NCI-H2107 treated with DMSO at 0.1 percent for 48 hours (cell line): ENCODE measurements at regions not wholly inside any gene's neighbourhood (a gene's known extent, or its start where the extent isn't known, plus 50 kb on each side); places are given as distances from the start of the nearest gene placed in this dataset.
"Not testable (repeated sequence)": the region's sequence is repeated elsewhere in the genome, so short reads cannot be mapped to it uniquely, and the experiment has no call there.

Experiments
- DNase-seq: peaks from one replicate; lab custom pipeline; 2025; ENCODE audit not compliant: unreplicated experiment; lab: John Stamatoyannopoulos, UW

DNA sequence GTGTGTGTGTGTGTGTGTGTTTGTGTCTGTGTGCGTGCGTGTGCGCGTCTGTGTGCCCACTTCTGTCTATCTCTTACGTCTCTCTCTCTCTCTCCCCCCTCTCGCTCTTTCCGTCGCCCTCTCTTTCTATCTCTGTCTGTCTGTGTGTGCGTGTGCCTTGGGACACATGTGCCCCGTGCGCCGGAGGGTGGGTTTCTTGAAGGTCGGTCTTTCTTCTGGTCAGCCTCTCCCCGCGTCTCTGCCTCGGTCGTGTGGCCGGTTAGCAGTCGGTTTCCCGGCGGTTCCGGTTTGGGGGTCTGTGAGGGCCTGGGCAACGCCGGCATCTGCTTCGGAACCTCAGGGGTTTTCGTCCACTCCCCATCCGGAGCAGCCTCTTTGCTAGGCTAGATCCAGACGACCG lies 1423.6 kb upstream of the PCDH10 start:
- DNase-seq = not testable (repeated sequence)

- DNase-seq = not testable (repeated sequence)
These were observed 1422.2 kb upstream of the PCDH10 start for GRCh38 chr4:131726940-131727339.

- not testable (repeated sequence) for DNase-seq
These were observed 1421.7 kb upstream of the PCDH10 start for GRCh38 chr4:131727418-131727817.

GRCh38 chr4:131729205-131729604 lies 1419.9 kb upstream of the PCDH10 start:
- DNase-seq = not testable (repeated sequence)

- DNase-seq = not testable (repeated sequence)
These were observed 1419.2 kb upstream of the PCDH10 start for GRCh38 chr4:131729716-131730398.

GRCh38 chr4:131730574-131730973 lies 1418.5 kb upstream of the PCDH10 start:
- DNase-seq = not testable (repeated sequence)

GRCh38 chr4:131732034-131732630 lies 1417.0 kb upstream of the PCDH10 start:
- not testable (repeated sequence) for DNase-seq

- DNase-seq = not testable (repeated sequence)
These were observed 1414.8 kb upstream of the PCDH10 start for GRCh38 chr4:131734321-131734720.

DNA sequence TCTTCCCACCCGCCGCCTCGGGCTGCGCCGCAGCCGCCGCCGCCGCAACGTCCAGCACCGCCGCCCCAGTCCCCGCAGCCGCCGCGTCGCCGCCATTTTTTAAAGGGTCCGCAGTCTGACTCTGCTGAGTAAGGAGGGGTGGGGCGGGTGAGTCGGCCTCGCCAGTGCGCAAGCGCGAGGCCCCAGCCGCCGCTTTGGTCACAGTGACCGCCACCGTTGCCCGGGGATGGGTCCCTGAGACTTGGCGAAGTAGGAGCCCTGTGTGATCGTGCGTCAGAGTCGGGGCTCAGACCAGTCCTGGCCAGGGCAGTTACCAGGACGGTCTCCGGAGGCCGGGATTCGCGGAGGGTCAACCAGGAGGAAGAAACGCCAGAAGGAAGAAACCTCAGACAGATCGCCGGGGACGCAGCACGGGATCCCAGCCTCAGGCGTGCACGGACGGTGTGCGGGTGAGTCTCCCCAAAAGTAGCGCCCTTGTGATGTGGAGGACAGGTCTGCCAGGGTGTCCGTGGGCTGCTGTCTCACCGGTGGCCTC lies 1414.2 kb upstream of the PCDH10 start:
- not testable (repeated sequence) for DNase-seq

DNA sequence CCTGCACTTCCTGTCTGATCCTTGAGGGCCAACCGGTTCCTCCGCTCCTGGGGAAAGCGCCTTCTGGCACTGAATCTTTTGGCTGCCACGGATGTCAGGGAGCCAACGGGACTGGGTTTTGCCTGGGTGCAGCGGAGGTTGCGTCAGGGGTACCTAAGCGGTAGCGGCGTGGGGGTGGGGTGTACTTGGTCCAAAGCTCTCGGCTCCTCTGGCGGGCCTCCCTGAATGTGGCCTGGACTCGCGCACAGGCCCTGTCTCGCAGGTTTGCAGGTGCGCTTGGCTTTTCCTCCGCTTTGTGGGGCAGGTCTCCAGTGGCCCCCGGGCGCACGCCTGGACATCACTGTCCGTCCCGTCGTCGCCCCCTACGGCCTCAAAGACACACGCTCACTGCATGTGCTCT lies 1410.1 kb upstream of the PCDH10 start:
- not testable (repeated sequence) for DNase-seq

DNA sequence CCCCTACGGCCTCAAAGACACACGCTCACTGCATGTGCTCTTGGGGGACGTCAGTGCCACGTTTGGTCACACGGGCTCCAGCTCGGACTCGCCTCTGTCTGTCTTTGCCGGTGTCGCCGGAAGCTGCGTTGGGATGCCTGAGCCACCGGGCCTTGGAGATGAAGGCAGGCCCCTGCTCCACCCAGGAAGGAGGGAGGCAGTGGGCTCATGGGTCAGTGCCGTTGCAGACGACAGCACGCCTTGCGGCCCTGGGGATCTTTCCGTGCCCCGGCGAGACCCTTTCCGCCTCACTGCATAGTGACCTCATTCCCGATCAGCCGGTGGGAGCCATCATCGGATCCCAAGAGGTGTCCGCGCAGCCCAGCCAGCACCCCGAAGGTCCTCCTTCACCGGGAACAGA lies 1407.3 kb upstream of the PCDH10 start:
- not testable (repeated sequence) for DNase-seq

- DNase-seq = not testable (repeated sequence)
These were observed 1406.4 kb upstream of the PCDH10 start for GRCh38 chr4:131742536-131743205.

DNA sequence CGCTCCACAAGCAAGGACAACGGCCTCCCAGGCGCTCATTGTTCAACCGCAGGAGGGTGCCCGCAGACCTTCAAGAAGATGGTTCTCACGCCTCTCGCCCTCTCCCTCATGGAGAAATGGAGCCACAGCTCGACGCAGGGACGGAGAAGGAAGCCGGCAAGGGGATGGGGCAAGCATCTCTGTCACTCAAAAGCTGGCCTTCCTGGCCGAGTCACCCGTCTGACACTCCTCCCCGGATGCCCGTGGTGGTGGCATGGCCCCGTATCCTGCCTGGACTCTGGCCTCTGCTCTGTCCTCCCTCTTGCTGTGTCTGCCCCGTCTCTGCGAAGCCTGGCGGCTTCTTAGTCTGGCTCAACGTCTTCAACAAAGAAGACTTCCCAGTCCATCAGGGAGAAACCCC lies 1405.7 kb upstream of the PCDH10 start:
- not testable (repeated sequence) for DNase-seq

- not testable (repeated sequence) for DNase-seq
These were observed 1401.9 kb upstream of the PCDH10 start for GRCh38 chr4:131747203-131747602.

DNA sequence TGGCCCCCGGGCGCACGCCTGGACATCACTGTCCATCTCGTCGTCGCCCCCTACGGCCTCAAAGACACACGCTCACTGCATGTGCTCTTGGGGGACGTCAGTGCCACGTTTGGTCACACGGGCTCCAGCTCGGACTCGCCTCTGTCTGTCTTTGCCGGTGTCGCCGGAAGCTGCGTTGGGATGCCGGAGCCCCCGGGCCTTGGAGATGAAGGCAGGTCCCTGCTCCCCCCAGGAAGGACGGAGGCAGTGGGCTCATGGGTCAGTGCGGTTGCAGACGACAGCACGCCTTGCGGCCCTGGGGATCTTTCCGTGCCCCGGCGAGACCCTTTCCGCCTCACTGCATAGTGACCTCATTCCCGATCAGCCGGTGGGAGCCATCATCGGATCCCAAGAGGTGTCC lies 1399.9 kb upstream of the PCDH10 start:
- DNase-seq = not testable (repeated sequence)

DNA sequence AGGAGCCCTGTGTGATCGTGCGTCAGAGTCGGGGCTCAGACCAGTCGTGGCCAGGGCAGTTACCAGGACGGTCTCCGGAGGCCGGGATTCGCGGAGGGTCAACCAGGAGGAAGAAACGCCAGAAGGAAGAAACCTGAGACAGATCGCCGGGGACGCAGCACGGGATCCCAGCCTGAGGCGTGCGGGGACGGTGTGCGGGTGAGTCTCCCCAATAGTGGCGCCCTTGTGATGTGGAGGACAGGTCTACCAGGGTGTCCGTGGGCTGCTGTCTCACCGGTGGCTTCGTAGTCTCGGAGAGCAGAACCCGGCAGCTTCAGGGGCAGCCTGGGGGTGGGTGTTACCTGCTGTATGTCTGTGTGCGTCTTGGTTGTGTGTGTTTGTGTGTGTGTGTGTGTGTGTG lies 1399.1 kb upstream of the PCDH10 start:
- DNase-seq = not testable (repeated sequence)

DNA sequence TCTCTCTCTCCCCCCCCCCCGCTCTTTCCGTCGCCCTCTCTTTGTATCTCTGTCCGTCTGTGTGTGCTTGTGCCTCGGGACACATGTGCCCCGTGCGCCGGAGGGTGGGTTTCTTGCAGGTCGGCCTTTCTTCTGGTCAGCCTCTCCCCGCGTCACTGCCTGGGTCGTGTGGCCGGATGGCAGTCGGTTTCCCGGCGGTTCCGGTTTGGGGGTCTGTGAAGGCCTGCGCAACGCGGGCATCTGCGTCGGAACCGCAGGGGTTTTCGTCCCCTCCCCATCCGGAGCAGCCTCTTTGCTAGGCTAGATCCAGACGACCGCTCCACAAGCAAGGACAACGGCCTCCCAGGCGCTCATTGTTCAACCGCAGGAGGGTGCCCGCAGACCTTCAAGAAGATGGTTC lies 1398.6 kb upstream of the PCDH10 start:
- DNase-seq = not testable (repeated sequence)

- not testable (repeated sequence) for DNase-seq
These were observed 1386.9 kb upstream of the PCDH10 start for GRCh38 chr4:131762234-131762633.

GRCh38 chr4:131764730-131765129 lies 1384.4 kb upstream of the PCDH10 start:
- DNase-seq = no peak

DNA sequence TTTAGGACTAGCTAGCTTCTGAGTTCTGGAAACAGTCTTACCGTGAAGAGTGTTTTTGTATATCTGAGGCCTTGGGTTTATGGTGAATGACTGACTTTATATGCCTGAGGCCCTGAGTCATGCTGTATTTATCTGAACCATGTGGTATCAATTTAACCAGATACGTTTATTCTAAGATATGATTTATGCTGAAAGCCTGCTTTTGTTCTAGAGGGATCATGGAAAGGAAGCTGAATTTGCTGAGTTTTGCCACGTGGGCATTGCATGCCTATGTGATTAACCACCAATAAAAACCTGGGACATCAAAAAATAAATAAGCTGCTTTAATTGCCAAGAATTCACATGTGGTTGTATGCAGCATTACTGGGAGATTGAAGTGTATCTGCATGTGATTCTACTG lies 1374.7 kb upstream of the PCDH10 start:
- not testable (repeated sequence) for DNase-seq

GRCh38 chr4:131810565-131810964 lies 1338.5 kb upstream of the PCDH10 start:
- DNase-seq = not testable (repeated sequence)
